Choroid plexus epithelial cell (primary cell): ENCODE measurements at regions not wholly inside any gene's neighbourhood (a gene's known extent, or its start where the extent isn't known, plus 50 kb on each side); places are given as distances from the start of the nearest gene placed in this dataset.

Experiments
- DNase-seq: peaks from one replicate; pipeline ENCODE4 v3.0.0-alpha.2; 2010; ENCODE audit warnings: low read depth
- H3K4me3 ChIP-seq: 2 replicates; pipeline ENCODE4 v1.5.1; 2011; ENCODE audit warnings: low read depth, mild to moderate bottlenecking, control low read depth, low read length, moderate library complexity
- CTCF ChIP-seq: conservative IDR thresholded peaks from 2 replicates; pipeline ENCODE4 v1.5.1; 2011; ENCODE audit warnings: low read depth, mild to moderate bottlenecking, control low read depth, inconsistent platforms, low read length, moderate library complexity

GRCh38 chr12:114257687-114258086 is 148.3 kb downstream of the TBX5 start:
- TF ChIP-seq CTCF = no peak
- no peak overlapping the region for H3K4me3 ChIP-seq
- DNase-seq = no peak

GRCh38 chr12:114254998-114255397 is 150.9 kb downstream of the TBX5 start:
- TF ChIP-seq CTCF = no peak
- no peak for DNase-seq
- H3K4me3 ChIP-seq = no peak overlapping the region

DNA sequence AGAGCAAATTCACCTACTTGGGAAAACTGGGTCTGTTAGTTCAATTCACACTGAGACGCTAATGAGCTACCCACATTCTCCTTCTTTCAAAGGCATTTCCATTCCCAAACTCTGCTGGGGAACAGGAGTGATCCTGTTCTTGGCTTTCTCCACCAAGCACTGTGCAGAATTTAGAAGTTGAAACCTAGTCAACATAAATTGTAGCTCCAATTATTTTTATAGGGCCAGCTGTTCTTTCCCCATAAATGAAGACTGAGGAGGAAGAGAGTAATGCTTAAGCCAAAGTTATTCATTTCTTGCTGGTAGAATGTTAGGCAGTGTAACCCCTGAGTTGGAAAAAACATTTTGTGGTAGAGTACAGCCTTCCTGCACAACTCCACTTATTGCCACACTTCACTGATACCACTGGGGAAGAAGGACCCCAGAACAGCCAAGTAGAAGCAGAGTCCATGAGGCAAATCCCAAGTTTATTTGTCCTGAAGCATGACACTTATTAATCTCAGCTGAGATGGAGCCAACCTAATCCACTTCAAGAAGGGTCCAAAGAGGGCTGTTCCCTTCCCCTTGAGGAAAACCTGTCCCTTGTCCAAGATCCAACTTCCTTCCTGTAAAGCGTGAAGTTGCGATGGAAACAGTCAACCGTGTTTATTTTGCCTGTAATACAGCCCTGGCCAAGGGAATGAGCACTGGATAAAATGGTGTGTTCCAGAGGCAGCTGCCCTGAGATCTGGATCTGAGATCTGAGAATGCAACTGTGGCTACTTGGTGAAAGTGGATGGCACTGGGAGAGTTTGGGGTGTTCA is 151.8 kb downstream of the TBX5 start:
- no peak overlapping the region for H3K4me3 ChIP-seq
- no peak for DNase-seq
- TF ChIP-seq CTCF = no peak

DNA sequence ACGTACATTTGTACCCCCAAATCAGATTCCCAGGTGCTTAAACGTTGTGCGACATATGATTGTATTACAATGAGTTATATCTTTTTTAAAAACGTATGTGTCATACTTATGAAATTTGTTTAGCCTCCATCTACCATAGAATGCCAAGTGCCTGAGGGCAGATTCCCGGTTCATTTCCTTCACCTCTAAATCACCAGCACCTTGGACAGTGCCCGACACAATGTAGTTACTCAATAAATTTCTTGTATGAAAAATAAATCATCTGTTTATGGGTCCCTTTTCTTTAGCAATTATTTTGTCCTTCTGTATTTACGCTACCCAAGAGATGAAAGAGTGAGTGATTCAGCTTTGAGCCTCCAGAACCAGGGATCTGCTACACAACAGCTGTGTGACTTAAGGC is 157.4 kb downstream of the TBX5 start:
- DNase-seq = no peak
- TF ChIP-seq CTCF = no peak
- H3K4me3 ChIP-seq = no peak overlapping the region

GRCh38 chr12:114245555-114245954 is 160.4 kb downstream of the TBX5 start:
- H3K4me3 ChIP-seq = no peak overlapping the region
- TF ChIP-seq CTCF = no peak
- DNase-seq = no peak

DNA sequence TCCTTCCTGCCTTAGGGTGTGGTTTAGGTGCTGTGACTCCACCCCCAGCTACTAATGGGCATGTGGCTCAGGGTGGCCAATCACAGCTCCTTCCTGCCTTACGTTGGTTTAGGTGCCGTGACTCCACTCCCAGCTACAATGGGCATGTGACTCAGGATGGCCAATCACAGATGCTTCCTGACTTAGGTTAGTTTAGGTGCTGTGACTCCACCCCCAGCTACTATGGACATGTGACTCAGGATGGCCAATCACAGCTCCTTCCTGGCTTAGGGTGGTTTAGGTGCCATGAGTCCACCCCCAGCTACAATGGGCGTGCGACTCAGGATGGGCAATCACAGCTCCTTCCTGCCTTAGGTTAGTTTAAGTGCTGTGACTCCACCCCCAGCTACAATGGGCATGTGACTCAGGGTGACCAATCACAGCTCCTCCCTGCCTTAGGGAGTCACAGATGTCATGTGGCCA is 163.9 kb downstream of the TBX5 start:
- H3K4me3 ChIP-seq = no peak overlapping the region
- TF ChIP-seq CTCF = no peak
- no peak for DNase-seq

- TF ChIP-seq CTCF = no peak
- DNase-seq = no peak
- no peak overlapping the region for H3K4me3 ChIP-seq
Measured at GRCh38 chr12:114240288-114240687, 165.7 kb downstream of the TBX5 start.
